Fibroblast of the aortic adventitia (primary cell): ENCODE measurements at regions not wholly inside any gene's neighbourhood (a gene's known extent, or its start where the extent isn't known, plus 50 kb on each side); places are given as distances from the start of the nearest gene placed in this dataset.

Experiments used
- DNase-seq: peaks from one replicate; pipeline ENCODE4 v3.0.0-alpha.2; 2010; ENCODE audit warnings: low read depth
- H3K4me3 ChIP-seq: 2 replicates; pipeline ENCODE4 v1.5.1; 2011; ENCODE audit warnings: low read depth, mild to moderate bottlenecking, control low read depth, low read length, moderate library complexity
- CTCF ChIP-seq: IDR thresholded peaks from 2 replicates; pipeline ENCODE4 v1.5.1; 2011; ENCODE audit warnings: mild to moderate bottlenecking, low read length, control low read depth, inconsistent platforms; ENCODE audit not compliant: insufficient read depth

- no peak for DNase-seq
- no peak for TF ChIP-seq CTCF
- no peak overlapping the region for H3K4me3 ChIP-seq
These were observed 258.5 kb downstream of the NOVA1 start for GRCh38 chr14:26339381-26339780.

- DNase-seq = no peak
- H3K4me3 ChIP-seq = no peak overlapping the region
- no peak for TF ChIP-seq CTCF
These were observed 259.6 kb downstream of the NOVA1 start for GRCh38 chr14:26338231-26338630.

GRCh38 chr14:26334288-26334687 lies 263.5 kb downstream of the NOVA1 start:
- no peak for DNase-seq
- H3K4me3 ChIP-seq = no peak overlapping the region
- no peak for TF ChIP-seq CTCF

- no peak overlapping the region for H3K4me3 ChIP-seq
- DNase-seq = peak; percentile 18
- TF ChIP-seq CTCF = no peak
These were observed 264.9 kb downstream of the NOVA1 start for GRCh38 chr14:26332966-26333365.

- no peak for TF ChIP-seq CTCF
- DNase-seq = no peak
- no peak overlapping the region for H3K4me3 ChIP-seq
These were observed 266.9 kb downstream of the NOVA1 start for GRCh38 chr14:26330982-26331381.

GRCh38 chr14:26328791-26329190 lies 269.0 kb downstream of the NOVA1 start:
- H3K4me3 ChIP-seq = no peak overlapping the region
- no peak for DNase-seq
- no peak for TF ChIP-seq CTCF

GRCh38 chr14:26323869-26324268 lies 274.0 kb downstream of the NOVA1 start:
- no peak overlapping the region for H3K4me3 ChIP-seq
- no peak for DNase-seq
- no peak for TF ChIP-seq CTCF
